ENCODE measurements at regions not wholly inside any gene's neighbourhood (a gene's known extent, or its start where the extent isn't known, plus 50 kb on each side); places are given as distances from the start of the nearest gene placed in this dataset.

- DNase-seq (ENCODE audit: low spot score) (no peak), ATAC-seq (ENCODE audit: low FRiP score) (no peak)
- TF ChIP-seq CTCF (IDR thresholded peaks at IDR 0.05) = no peak
Observed at GRCh38 chr2:150234787-150235446, 252.6 kb downstream of the RND3 start.

GRCh38 chr2:150232871-150233270 is 254.6 kb downstream of the RND3 start:
- TF ChIP-seq CTCF (IDR thresholded peaks at IDR 0.05) = no peak
- ATAC-seq (ENCODE audit: low FRiP score) = no peak
- DNase-seq (ENCODE audit: low spot score) = no peak

- ATAC-seq (ENCODE audit: low FRiP score) (no peak), DNase-seq (ENCODE audit: low spot score) (no peak)
- no peak for TF ChIP-seq CTCF (IDR thresholded peaks at IDR 0.05)
Observed at GRCh38 chr2:150232321-150232720, 255.1 kb downstream of the RND3 start.

- no peak for ATAC-seq (ENCODE audit: low FRiP score)
- no peak for DNase-seq (ENCODE audit: low spot score)
- no peak for TF ChIP-seq CTCF (IDR thresholded peaks at IDR 0.05)
Observed at GRCh38 chr2:150230616-150231015, 256.9 kb downstream of the RND3 start.

- ATAC-seq (ENCODE audit: low FRiP score) (no peak), DNase-seq (ENCODE audit: low spot score) (no peak)
- TF ChIP-seq CTCF (IDR thresholded peaks at IDR 0.05) = no peak
Observed at GRCh38 chr2:150230004-150230403, 257.5 kb downstream of the RND3 start.

- ATAC-seq (ENCODE audit: low FRiP score) (no peak), DNase-seq (ENCODE audit: low spot score) (no peak)
- TF ChIP-seq CTCF (IDR thresholded peaks at IDR 0.05) = no peak
Observed at GRCh38 chr2:150228936-150229335, 258.5 kb downstream of the RND3 start.

- ATAC-seq (ENCODE audit: low FRiP score) (no peak), DNase-seq (ENCODE audit: low spot score) (no peak)
- no peak for TF ChIP-seq CTCF (IDR thresholded peaks at IDR 0.05)
Observed at GRCh38 chr2:150225030-150225429, 262.4 kb downstream of the RND3 start.

All from omental fat pad (tissue), 3 donors.